ENCODE measurements at regions not wholly inside any gene's neighbourhood (a gene's known extent, or its start where the extent isn't known, plus 50 kb on each side); places are given as distances from the start of the nearest gene placed in this dataset.

GRCh38 chr7:17523813-17524739 is 225.6 kb downstream of the AHR start:
- DNase-seq, result no peak

DNA sequence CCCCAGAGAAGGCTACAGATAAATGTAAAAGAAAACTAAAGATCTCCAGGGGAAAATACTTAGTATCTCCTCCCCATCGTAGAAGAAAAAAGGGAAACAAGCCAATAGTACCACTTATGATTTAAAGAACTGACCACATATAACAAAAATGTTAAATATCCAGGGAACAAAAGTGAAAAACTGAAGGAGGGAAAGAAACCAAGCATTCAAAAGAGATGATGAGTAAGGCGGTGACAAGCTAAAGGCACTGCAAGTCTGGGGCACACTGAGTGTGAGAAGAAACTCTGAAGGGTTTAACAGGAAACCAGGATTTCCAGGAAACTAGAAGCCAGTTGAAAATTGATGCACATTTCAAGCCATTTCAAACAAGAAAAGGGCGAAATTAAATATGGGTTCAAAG is 226.3 kb downstream of the AHR start:
- no peak for DNase-seq

- no peak for DNase-seq
These were observed 228.2 kb downstream of the AHR start for GRCh38 chr7:17526621-17527020.

GRCh38 chr7:17528636-17529035 is 230.2 kb downstream of the AHR start:
- no peak for DNase-seq

DNA sequence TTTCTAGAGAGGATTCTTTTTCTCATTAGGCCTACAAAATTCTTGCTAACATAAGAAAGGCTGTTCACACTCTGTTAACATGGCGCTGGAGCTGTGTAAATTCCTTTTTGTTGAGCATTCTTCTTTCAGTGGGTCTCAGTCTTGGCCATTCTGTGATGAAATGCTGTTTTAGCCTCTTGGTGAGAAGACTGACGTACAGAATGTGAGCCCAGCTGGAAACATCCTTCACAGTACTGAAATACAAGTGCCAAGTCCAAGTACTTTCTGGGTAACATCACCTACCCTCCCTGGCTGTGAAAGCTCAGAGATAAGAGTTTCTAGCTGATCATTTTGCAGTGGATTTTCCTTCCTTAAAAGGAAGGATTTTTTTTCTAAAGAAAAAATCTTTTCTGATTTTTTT is 231.8 kb downstream of the AHR start:
- no peak for DNase-seq

- no peak for DNase-seq
These were observed 232.4 kb downstream of the AHR start for GRCh38 chr7:17530741-17531421.

GRCh38 chr7:17532861-17533404 is 234.5 kb downstream of the AHR start:
- DNase-seq, result no peak

- DNase-seq, result no peak
These were observed 235.9 kb downstream of the AHR start for GRCh38 chr7:17534348-17534747.

DNA sequence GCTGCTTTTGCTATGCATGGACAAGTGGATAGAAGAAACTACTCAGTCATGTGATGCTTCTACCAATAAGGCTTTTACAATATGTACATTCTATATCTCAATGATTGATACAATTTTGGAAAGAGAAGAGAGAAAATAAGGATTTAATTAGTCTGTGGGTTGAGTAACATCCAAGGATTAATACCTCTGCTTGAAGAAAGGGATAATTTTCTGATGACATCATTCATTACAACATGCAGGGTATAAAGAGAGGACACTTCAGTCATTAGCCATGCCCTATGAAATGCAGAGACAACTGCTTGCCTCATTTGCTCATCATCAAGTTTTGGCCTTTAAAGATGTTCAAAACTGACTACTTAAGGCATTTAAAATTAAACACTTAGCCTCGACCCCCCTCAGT is 237.3 kb downstream of the AHR start:
- no peak for DNase-seq

DNA sequence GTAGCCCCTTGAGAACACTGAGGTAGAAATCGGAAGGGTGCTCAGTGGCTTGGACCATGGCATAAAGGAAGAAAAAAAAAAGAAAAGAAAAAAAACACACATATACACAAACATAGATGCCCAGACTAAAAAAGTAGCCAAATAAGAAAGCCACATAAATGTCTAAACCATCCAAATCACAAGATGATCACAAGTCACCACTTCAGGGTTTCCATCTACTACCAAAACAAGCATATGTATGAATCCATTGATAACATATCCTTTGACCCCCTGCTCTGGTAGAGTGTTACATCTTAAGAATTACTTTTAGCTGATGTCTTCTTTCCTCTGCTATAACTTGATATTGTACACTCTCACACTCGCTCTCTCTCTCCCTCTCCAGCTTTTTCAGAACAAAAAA is 245.9 kb downstream of the AHR start:
- DNase-seq, result no peak

- DNase-seq, result no peak
These were observed 246.9 kb downstream of the AHR start for GRCh38 chr7:17545348-17545747.

GRCh38 chr7:17546189-17546588 is 247.7 kb downstream of the AHR start:
- DNase-seq, result no peak

GRCh38 chr7:17546592-17546991 is 248.1 kb downstream of the AHR start:
- DNase-seq, result no peak

- DNase-seq, result no peak
These were observed 249.7 kb downstream of the AHR start for GRCh38 chr7:17548014-17548653.

- DNase-seq, result no peak
These were observed 251.0 kb downstream of the AHR start for GRCh38 chr7:17549406-17549805.

GRCh38 chr7:17552373-17552772 is 253.9 kb downstream of the AHR start:
- DNase-seq, result no peak

DNA sequence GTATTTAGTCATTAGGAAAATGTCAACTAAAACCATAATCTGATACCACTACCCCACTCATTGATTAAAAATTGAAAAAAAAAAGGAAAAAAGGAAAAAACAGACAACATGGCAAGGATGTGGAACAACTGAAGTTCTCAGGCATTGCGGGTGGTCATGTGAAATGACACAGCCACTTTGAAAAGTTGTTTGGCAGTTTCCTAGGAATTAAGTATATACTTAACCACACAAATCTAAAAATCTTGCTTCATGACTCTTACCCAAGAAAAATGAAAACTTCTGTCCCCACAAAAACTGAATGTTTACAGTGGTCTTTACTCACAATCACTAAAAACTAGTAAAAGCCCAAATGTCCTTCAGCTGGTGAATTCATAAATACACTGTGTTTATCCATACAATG is 254.5 kb downstream of the AHR start:
- no peak for DNase-seq

DNA sequence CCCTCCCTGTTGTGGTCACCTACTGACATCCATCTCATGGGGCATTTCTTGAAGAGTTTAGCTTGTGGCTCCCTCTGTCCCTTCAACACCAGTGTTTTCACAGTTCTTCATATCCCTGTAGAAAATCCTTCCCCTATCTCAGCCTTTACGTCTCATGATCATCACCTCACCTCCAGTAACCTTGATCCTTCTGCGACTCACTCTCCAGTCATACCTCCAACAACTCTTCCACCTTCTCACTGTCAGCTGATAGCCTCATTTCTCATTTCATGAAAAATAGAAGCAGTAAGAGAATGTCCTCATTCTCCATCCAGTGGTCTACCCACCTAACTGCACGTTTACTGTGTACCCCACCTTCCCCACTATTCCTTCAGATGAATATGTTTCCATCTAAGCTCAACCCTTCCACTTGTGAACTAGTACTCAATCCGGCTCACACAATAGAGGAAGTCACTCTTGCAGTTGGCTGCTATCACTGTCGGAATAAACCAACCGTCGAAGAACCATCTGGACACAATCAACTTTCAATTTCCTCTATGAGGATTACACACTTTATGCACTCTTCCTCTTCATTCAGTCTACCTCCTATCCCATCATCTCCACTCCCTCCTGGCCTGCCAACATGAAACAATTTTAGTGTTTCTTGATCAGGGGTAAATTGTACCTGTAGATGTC is 256.0 kb downstream of the AHR start:
- DNase-seq, result no peak

DNA sequence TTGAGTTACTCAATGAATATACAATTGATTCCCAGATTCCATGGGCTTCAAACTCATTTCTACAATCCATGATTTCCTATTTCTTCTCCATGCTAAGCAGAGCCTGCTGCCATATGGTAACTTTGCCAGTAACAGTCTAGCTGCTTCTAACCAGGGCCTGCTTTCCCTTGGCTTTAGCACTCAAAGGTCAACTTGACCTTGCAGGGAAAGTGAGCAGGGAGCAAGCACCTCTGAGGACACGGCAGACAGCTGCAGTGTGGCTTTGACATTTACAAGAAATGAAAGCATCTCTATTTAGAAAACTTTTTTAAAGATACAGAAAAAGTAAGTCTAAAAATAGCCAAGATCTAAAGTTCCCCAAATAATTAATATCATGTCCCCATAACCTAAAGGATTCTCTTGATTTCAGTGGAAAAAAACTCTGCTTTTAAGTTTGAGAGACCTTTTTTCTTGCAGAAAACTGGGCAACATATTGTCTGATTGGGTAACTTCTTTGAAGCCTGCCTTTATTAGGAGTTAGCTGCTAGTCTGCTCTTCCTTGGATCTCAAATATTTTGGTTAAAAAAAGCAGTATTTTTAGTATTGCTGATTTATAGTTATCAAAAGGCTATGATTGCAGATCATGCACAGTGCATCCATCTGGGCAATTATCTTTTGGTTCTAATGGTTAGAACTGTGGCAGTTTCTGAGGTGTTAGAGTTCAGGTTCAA is 257.9 kb downstream of the AHR start:
- DNase-seq, result no peak

DNA sequence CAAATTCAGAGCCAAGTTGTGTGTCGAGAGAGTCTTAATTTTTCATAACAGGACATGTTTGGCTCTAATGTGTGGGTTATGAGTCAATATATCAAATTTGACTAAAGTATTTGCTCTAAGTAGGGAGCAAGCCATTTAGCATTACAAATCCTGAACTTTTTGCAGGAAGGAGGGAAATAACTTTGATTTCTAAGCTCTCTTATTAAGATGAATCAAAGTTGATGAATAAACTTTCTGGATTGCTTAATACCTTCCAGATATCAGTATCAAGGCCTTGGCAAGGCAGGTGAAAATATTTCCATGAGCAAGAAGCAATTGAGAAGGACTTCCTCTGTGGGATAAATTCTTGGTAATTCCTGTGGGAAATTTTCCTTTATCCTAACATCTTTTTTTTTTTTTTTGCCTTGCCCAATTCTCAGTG is 258.8 kb downstream of the AHR start:
- no peak for DNase-seq

DNA sequence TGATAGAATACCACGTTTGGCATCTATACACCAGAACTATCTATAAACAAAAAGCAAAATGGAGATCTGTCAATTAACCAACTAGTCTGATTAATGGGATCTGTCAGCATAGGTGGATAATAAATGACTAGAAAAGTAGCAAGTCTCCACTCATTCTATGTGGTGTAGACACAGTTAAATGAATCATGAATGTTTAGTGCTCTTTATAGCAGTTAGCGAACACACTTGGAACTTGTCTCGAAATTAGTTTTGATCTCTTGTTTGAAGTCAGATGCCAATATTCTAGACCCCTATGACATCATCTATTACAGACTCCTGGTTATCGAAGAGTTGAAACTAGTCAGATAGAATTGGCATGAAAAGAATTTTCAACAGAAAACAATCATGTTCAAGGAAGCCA is 259.7 kb downstream of the AHR start:
- no peak for DNase-seq

Measured in hindlimb muscle (tissue), 1 donor.